Renal cortical epithelial cell (primary cell): ENCODE measurements at regions not wholly inside any gene's neighbourhood (a gene's known extent, or its start where the extent isn't known, plus 50 kb on each side); places are given as distances from the start of the nearest gene placed in this dataset.
A peak's percentile ranks its signal among the peaks of the same experiment; 100 is the strongest.
"Not testable (repeated sequence)": the region's sequence is repeated elsewhere in the genome, so short reads cannot be mapped to it uniquely, and the experiment has no call there.

Source experiments
- DNase-seq: peaks from one replicate; pipeline ENCODE4 v3.0.0-alpha.2; 2011; ENCODE audit warnings: low read depth

DNA sequence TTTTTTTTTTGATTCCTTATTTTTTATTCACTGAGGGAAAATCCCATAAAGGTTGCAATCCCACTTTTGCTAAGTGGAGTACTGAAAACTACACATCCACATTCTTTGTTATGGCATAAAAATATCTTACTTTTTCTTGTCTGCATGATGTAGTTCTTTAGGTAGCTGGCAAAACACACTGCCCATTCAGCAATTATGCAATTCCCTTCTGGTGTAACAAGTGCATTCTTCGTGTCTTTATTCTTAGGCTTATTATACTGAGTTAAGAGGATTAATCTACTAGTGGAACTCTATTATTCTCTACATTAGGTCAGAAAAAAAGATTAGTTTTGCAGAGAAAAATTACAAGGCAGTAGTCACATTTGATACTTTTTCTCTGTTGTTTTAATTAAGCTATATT is 403.8 kb upstream of the GBE1 start:
- no peak for DNase-seq

DNA sequence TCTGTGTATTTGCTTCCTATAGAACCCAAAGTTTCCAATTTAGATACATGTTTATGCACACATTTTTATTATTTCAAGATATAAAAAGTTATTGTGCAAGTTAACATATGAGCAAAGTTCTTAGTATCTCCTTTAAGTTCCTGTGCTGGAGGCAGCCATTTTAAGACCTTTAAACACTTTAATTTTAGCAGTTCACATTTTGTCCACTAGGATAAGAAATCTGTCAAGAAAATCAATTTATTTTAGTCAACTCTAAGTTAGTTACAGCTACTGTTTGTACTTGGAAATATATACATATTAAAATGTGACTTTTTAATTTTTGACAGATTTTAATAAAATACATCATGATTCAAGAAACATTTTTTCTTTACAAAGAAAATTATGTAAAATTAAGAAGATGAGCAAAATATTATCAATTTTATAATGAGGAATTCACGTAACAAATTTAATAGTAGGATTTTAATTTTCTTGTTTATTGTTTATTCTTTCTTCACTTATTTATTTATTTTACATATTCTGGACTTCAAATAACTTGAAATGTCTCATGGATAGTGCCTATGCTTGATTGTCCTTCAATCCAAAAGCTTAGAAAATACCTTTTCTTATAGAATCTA is 402.6 kb upstream of the GBE1 start:
- DNase-seq: peak; percentile 22

DNA sequence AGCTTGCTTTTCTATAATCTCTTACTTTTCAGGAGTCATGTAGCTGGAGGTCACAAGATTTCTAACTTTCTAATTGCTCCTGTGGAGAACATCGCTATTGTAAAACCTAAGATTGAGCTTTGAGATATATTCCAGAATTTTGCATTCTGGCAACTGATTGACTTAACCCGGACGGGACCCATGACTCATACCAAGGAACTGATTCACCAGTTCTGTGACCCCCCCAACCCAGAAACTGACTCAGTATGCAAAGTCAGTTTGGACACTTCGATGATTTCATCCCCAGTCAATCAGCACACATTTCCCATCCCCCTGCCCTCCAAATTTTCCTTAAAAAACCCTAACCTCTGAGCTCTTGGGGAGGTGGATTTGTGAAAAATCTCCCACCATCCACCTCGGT is 396.5 kb upstream of the GBE1 start:
- DNase-seq: peak; percentile 91

DNA sequence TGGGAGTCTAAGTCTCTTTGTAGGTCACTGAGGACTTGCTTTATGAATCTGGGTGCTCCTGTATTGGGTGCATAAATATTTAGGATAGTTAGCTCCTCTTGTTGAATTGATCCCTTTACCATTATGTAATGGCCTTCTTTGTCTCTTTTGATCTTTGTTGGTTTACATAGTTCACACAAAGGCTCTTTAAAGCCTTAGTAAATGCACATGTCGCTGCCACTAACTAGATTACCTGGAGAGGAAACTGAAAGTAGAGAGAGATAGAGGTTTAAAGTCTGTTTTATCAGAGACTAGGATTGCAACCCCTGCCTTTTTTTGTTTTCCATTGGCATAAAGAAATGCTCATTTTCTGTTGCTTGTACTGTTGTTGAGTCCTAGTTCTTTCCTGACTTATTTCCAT is 392.4 kb upstream of the GBE1 start:
- not testable (repeated sequence) for DNase-seq

DNA sequence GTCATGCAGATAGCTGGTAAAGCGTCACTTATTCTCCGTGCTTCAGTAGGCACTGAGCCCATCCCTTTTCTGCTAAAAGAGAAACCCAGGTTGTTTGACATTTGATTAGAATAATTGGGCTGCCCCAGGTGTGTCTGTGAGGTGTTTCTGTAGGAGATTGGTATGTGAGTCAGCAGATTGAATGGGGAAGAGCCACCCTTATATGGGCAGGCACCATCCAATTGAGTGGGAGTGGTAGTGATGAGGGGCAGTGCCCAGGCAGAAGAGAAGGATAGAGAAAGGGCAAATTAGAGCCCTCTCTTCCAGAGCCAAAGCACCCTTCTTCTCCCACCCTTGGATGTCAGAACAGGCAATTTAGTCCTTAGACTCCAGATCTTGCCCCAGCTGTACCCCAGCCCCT is 384.3 kb upstream of the GBE1 start:
- no peak for DNase-seq

DNA sequence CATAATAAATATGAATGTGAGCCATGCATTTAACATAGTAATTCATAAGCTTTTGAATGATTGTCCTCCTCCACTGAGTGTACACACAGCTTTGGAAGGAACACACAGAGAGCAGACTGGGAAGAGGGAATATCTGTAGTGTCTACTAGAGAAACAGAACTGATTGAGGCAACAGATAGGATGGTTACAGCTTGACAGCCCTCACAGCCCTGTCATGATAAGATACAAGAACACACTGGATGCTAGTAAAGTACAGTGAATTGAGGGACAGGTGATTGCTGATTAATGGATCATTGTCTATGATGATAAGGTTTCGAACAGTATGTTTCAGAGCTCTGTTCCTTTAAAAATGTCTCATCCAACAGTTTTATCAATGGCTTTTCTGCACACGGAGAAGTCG is 383.4 kb upstream of the GBE1 start:
- DNase-seq: no peak

DNA sequence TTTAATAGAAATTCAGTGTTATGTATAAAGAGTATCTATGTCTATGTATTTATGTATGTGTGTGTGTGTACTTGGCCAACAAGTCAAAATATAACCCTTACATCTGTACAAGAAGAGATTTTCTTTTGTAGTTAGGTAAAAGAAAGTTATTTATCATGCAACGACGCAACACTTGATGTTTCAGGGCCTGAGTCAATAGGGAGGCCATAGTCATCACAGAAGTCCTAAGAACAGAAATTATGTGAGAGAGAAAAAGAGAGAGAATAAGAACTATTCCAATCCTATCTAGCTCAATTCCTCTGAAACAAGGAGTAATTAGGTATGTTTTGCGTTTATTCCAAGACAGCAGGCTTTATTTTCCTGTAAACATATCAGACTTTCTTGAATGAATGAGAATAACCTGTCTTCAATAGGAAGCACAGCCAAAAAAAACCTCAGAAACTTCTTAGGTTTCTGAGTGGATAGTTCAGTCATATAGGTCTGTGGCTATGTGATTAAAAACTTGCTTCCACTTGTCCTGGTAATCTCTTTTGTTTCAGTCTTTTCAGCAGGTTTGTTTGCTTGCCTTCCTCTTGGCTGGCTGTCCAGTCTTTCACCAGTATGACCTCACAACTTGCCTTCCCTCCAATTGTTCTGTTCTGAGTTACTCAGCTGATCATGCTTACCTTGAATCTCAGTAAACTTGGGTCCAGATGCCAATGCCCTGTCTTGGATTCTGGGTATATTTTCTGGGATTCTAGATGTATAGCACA is 382.4 kb upstream of the GBE1 start:
- peak; percentile 29 for DNase-seq

DNA sequence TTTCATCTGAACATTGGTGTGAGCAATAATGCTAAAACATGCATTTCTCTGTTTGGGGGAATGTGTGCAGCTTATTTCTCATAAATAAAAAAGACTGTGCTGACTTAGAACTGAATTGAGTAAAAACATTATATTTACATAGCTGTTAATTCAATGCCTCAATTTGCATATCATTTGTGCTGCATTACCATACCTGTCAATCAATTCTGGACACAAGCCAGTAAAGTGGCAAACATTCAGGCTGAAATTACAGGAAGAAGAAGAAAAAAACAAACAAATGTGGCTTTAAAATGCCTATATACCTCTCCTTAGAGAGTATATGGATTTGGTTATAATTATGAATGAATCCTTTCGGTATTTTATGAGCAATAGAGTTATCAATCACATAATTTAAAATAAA is 380.1 kb upstream of the GBE1 start:
- DNase-seq: no peak

DNA sequence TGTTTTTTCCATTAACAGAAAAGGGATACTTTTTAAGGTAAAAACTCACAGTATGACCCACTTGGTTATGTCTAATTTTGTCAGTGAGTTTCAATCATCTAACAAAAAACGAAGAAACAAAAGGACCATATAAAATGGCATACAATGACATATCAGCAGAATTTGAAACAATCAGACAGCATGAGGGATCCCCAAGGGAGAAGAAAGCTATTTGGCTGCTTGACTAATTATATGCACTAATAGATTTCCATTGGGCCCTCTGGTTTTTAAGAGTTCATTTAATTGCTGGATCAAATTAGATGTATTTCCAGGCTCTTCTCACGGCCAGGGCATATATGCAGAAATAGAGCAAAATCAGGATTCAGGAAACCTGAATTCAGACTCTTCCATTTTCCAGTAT is 376.4 kb upstream of the GBE1 start:
- no peak for DNase-seq

DNA sequence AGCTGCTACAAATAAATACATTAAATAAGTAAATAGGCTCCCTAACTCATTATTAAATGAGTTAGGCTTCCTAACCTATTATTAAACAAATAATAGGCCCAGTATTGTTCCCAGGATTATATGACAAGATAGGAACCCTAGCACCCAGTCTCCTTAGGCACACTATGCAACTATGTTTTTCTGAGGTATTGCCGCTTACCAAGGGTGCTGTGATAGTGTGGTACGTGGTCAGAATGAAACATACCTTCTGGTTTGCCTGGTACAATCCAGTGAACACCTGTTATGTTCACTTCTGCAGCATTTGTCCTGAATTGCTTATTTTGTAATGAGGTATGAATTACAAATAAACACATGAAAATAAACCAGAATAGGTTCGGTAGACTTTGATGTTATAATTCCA is 375.6 kb upstream of the GBE1 start:
- DNase-seq: no peak

DNA sequence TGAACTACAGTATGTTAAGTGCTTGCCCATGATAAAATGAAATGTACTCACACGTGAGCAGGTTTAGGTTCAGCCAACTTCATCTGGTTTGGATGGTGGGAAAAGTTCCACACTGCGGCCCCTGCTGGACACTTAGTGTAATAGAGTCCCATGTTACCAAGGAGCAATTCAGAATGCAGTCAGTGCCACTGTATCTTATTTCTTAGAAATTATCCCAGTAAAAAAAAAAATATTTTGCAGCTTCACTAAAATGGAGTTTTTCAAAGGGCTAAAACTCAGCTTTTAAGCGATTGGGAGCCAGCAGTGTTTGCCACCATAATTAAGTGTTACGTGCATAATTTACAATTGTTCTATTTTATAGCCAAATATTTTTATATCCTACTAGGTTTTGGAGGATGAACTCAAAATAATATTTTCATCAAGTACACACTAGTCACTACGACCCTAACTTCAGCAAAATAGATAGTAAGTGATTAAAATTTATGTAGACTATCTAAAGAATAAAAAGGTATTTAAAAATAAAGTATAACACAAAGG is 371.7 kb upstream of the GBE1 start:
- DNase-seq: peak; percentile 57

DNA sequence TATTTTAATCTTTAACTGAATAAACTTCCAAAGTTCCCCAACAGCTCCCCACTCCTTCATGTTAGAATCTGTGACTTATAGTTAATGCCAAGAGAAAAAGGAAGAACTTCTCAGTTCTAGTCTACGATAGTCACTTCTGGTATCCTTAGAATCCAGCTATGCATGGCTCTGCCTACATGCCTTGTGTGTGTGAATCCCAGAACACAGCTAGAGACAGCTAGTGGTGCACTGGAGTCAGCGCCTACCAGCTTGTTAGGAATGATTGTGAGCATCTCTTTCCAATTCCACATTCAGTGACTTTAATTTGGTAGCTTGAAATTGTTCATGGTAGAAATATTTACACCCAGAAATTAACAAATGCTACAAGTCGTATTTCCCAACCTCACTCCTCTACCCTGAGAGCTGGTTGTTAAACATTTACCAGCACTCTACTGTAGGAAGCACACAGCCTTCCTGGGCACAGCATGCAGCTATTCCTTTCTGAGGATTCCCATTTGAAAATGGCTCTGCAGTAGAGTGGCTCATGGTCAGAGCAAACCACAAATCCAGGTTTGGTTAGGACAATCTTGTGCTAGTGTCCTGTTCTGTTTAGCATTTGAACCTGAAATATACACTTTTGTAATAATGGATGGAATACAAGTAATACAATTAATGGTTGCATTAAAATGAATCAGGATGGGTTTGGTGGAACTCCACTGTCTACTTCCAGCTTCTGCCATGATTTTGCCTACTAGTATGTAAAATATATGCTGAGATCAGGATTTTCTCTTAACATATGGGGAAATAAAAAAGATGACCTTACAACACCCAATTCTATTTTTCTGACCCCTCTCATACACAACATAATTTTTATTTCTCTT is 371.0 kb upstream of the GBE1 start:
- peak; percentile 90 for DNase-seq

DNA sequence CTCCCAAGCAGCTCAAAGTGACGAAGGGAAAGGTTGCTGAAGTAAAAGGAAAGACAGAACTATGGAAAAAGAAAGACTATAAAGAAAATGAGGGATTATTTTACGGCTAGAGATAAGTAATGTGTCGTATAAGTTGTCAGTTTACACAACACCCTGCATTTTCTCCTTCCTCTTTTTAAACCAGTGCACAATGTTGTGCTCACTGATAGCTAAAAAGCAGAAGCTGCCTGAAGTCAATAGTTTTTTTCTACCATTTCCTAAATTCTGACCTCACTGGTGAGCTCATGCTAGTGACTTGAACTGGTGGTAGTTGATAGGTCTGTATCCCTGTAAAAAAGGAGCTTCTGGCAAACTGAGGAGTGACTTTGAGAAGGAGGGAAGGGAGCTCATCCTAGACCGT is 368.6 kb upstream of the GBE1 start:
- no peak for DNase-seq

DNA sequence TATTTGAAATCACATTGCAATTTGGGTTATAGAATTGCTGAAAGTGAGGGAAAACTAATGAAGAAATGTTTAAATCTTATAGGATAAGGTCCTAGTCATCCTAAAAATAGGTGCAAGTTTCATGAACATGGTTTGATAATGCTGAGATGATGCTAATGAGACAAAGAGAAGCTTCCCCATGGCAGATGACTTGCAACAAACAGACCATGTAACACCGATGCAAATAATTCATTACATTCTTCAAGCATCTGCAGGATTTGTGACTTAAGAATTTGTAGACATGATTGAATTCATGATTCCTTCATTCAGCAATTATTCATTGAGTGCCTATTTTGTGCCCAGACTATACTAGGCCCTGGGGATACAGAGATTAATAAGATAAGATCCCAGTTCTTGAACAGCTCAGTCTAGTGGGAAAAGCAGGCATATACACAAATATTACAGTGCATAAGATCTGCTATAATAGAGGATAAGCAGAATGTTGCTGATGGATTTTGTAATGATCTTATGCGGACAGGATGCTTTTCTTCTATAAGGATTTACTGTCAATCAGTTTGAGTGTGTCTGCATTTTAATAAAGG is 367.9 kb upstream of the GBE1 start:
- DNase-seq: no peak

DNA sequence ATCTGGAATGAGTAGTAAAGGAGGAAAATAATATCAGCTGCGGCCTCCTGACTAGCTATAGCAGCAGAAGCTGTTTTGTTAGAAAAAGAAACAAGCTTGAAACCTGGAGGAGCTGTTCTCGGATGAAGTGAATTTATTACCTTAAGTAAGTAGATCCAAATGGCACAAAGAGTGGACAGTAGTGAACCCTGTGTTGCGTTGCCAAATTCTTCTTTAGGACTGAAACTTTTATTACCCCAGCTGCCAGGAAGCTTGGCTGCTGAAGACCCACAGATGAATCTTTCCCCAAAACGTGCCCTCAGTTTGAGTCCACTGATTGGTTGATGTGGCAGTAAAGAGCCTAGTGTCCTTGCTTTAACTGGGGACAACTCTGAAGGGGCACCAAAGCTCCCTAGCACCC is 366.8 kb upstream of the GBE1 start:
- DNase-seq: no peak

DNA sequence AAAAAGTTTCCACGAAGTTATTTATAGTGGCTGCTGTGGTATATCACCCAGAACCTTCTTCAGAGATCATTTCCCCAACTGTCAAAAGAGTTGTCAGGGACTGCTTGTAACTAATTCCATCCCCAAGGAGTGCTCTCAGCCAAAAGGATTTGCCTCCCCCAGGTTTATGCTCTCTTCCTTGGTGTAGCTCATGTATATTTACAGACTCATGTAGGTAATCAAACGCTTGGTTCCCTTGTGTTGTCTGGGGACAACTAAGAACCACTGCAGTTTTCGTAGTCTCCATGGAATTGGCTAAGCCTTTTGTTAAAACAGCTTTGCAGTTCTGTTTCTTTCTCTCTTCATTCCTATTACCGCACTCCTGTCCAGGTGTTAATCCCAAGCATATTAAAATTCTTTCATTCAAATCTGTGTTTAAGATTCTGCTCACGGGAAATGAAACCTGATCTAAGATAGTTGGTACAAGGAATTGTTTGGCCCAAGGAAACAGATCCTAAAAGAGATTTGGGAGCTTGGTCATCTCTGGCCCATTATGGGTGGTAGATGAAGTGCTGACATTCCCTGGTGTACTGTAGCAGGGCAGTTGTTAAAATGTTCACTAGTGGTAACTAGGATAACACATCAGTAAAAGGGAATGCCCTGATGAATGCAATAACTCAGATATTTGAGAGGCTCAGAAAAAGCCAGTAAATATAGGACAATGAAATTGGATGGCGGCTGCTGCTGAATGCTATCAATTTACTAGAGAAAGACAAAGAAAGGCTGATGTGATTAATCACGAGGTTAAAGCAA is 361.3 kb upstream of the GBE1 start:
- no peak for DNase-seq

DNA sequence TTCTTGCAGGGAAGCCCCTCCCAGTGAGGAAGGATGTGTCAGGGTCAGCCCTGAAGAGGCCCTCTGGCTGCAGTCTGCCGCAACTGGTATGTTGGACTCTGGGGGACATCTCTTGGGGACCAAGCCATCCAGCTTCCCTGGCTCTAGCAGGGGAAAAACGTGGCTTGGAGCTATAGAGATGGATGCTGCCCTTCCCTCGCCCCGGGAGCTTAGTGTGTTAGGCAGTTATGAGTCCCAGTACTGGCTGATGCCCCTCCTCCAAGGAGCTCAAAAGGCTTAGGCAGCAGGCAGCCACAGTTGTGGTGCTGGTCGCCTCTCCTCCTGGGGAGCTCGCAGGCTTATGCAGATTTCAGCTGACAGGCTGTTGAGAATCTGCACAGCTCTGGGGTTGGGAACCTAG is 353.1 kb upstream of the GBE1 start:
- DNase-seq: no peak

DNA sequence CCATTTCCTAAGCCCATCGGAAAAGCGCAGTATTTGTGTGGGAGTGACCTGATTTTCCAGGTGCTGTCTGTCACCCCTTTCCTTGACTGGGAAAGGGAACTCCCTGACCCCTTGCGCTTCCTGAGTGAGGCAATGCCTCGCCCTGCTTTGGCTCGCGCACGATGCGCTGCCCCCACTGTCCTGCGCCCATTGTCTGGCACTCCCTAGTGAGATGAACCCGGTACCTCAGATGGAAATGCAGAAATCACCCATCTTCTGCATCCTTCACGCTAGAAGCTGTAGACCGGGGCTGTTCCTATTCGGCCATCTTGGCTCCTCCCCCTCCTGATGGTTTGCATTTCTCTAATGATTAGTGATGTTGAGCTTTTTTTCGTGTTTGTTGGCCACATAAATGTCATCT is 349.3 kb upstream of the GBE1 start:
- not testable (repeated sequence) for DNase-seq

DNA sequence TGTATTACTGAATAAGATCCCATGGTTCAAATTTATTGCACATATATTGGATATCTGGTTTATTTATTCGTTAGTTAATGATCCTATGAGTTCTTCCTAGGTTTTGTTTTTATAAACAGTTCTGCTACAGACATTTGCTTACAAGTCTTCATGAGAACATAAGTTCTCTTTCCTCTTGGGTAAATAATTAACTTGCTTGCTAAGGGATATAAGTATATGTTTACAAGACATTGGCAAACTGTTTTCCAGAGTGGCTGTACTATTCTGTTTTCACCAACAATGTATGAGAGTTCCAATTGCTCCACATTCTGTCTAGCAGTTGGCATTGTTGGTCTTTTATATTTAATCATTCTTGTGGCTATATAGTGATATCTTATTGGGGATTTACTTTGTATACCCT is 341.8 kb upstream of the GBE1 start:
- DNase-seq: peak; percentile 88

DNA sequence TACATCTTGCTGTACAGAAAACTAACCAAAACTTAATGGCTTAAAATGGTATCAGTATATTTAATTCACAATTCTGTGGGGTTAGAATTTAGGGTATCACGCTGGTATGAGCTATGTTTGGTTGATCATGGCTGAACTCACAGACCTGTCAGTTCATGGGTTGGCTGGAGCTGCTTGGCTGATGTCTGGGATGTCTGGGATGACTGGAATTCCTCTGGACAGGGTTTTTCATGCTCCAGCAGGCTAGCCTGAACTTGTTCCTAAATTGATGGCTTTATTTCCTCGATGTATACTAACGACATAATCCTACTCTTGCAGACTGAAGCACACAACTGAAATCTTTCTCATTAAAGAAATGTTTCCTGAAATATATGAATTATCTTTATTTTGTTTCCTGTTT is 338.9 kb upstream of the GBE1 start:
- DNase-seq: peak; percentile 82

DNA sequence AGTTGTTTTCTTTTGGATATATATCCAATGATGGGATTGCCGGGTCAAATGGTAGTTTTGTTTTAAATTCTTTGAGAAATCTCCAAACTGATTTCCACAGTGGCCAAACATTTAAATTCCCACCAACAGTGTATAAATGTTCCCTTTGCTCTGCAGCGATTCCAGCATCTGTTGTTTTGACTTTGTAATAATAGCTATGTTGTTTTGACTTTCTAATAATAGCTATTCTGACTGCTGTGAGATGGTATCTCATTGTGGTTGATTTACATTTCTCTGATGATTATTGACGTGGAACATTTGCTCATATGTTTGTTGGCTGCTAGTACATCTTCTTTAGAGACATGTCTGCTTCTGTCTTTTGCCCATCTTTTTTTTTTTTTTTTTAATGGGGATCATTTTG is 332.2 kb upstream of the GBE1 start:
- no peak for DNase-seq

DNA sequence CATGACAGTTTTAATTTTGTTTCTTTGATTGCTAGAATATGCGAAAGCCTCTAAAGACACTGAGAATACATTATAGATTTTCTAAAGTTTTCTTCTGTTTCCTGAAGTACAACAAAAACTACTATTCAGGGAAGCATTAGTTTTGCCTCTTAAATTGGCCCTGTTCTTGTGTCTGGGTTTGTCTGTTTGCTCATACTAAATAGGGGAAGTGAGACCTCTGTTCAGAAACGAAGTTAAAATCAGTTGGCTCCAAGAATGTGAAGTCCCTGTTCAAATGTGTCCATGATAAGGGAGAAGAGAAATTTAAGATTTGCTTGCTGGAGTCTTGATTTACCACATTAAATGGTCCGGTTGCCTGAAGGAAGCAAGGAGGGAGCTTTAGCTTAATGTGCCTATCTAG is 327.3 kb upstream of the GBE1 start:
- DNase-seq: no peak
